HepG2 (cell line): ENCODE measurements at regions not wholly inside any gene's neighbourhood (a gene's known extent, or its start where the extent isn't known, plus 50 kb on each side); places are given as distances from the start of the nearest gene placed in this dataset.
A peak's percentile ranks its signal among the peaks of the same experiment; 100 is the strongest.

Experiments
- ATAC-seq: fragments of 200-7000 bp; cut with Tn5 transposase; 3 replicates; pipeline ENCODE4 v1.9.1; 2020; ENCODE audit warnings: mild to moderate bottlenecking, moderate library complexity
- BruUV-seq: library from RNA; stranded (reverse); fragments of 400-500 nt; replicated peaks from 2 replicates; lab custom pipeline; 2021; lab: Mats Ljungman, UMichigan
- CTCF ChIA-PET: fragments of 300-600 bp; formaldehyde crosslinking; extraction: SDS; loops from one replicate; lab custom pipeline; 2021; ENCODE audit warnings: low total read pairs, inconsistent platforms, low intra/inter-chr PET ratio; lab: Yijun Ruan, JAX
- POLR2A ChIA-PET: fragments of 350-600 bp; sonication (Branson Sonifier 250); formaldehyde crosslinking; loops from one replicate; lab custom pipeline; 2020; ENCODE audit warnings: antibody characterized with exemption, inconsistent platforms; lab: Yijun Ruan, JAX
- DNase-seq: peaks from one replicate; pipeline ENCODE4 v3.0.0-alpha.2; 2015; ENCODE audit warnings: low spot score
- FAIRE-seq: peaks from 3 replicates; lab custom pipeline; 2011; peaks lifted over from hg19 to GRCh38; lab: Jason Lieb, UNC
- H2AFZ ChIP-seq: one replicate; pipeline ENCODE4 v1.6.1; 2011; ENCODE audit warnings: low read length, inconsistent platforms
- H3K27ac ChIP-seq: fragments of 300-600 bp; 3 replicates; pipeline ENCODE4 v1.8.0; 2011; ENCODE audit warnings: mixed run types, mild to moderate bottlenecking, mixed read lengths, low read length, inconsistent platforms; ENCODE audit not compliant: insufficient read depth; ENCODE audit errors: extremely low read length
- H3K27me3 ChIP-seq, 2 experiments: fragments of 200-600 bp in 1 of 2; 2 replicates in 1 of 2; 3 replicates in 1 of 2; pipeline versions ENCODE4 v1.6.0 to v1.8.0; 2011; ENCODE audit warnings: low read length in 2 of 2, mild to moderate bottlenecking in 2 of 2, moderate library complexity in 2 of 2, inconsistent platforms in 1 of 2; ENCODE audit not compliant: insufficient read depth in 2 of 2, control insufficient read depth in 1 of 2
- H3K36me3 ChIP-seq, 2 experiments: fragments of 200-600 bp in 1 of 2; replicated peaks in 1 of 2; 2 replicates in 1 of 2; 3 replicates in 1 of 2; pipeline versions ENCODE4 v1.5.1 to v1.8.0; 2011; ENCODE audit warnings: low read length in 2 of 2, inconsistent platforms in 1 of 2; ENCODE audit not compliant: insufficient read depth in 2 of 2, control insufficient read depth in 1 of 2
- H3K4me1 ChIP-seq: 2 replicates; pipeline ENCODE4 v1.5.1; 2012; ENCODE audit warnings: low read length, inconsistent platforms; ENCODE audit not compliant: insufficient read depth
- H3K4me2 ChIP-seq: 2 replicates; pipeline ENCODE4 v1.6.0; 2011; ENCODE audit warnings: low read depth, low read length, inconsistent platforms
- H3K4me3 ChIP-seq, 3 experiments: fragments of 200-600 bp in 1 of 3; sonication (generic), shearing (Covaris generic) in 1 of 3; replicated peaks in 1 of 3; 2 replicates each; pipeline ENCODE4 v1.5.1; 2011 to 2016; ENCODE audit warnings: low read length in 3 of 3, inconsistent platforms in 2 of 3, low read depth in 2 of 3, mild to moderate bottlenecking in 2 of 3, control low read depth in 1 of 3, mixed read lengths in 1 of 3; ENCODE audit not compliant: insufficient read depth in 1 of 3
- H3K79me2 ChIP-seq: one replicate; pipeline ENCODE4 v1.6.1; 2011; ENCODE audit warnings: low read length, inconsistent platforms; ENCODE audit not compliant: insufficient read depth
- H3K9ac ChIP-seq: 2 replicates; pipeline ENCODE4 v1.6.0; 2011; ENCODE audit warnings: mild to moderate bottlenecking, low read depth, low read length, inconsistent platforms; ENCODE audit not compliant: insufficient read depth
- H3K9me3 ChIP-seq: 2 replicates; pipeline ENCODE4 v1.5.1; 2012; ENCODE audit warnings: mild to moderate bottlenecking, low read length
- H4K20me1 ChIP-seq: 2 replicates; pipeline ENCODE4 v1.6.0; 2011; ENCODE audit warnings: inconsistent platforms, mild to moderate bottlenecking, low read length, moderate library complexity; ENCODE audit not compliant: insufficient read depth
- BRCA1 ChIP-seq: sonication (generic); formaldehyde crosslinking; IDR thresholded peaks from 2 replicates; pipeline ENCODE4 v1.4.0; 2020; ENCODE audit warnings: missing genetic modification reagents
- CENPX ChIP-seq: sonication (generic); formaldehyde crosslinking; IDR thresholded peaks from 2 replicates; pipeline ENCODE4 v1.9.0; 2021; ENCODE audit warnings: mild to moderate bottlenecking, missing genetic modification reagents, moderate library complexity
- ELF1 ChIP-seq: sonication (generic); formaldehyde crosslinking; IDR thresholded peaks from 2 replicates; pipeline ENCODE4 v1.4.0; 2020; ENCODE audit warnings: missing genetic modification reagents
- HMG20A ChIP-seq: IDR thresholded peaks from 2 replicates; pipeline ENCODE4 v1.6.1; 2016; ENCODE audit warnings: borderline replicate concordance
- KLF16 ChIP-seq, 2 experiments: sonication (generic) in 1 of 2; formaldehyde crosslinking in 1 of 2; IDR thresholded peaks; 2 replicates each; pipeline versions ENCODE4 v1.6.1 to v1.8.0; 2016 to 2023; ENCODE audit warnings: missing genetic modification reagents in 2 of 2, missing compliant biosample characterization in 1 of 2
- MAFF ChIP-seq: IDR thresholded peaks from 2 replicates; pipeline ENCODE4 v1.6.1; 2011; ENCODE audit warnings: low read depth, low read length, improper control_type of control experiment
- MAFK ChIP-seq, 2 experiments: IDR thresholded peaks in 1 of 2; conservative IDR thresholded peaks in 1 of 2; 2 replicates each; pipeline ENCODE4 v1.6.1; 2011; ENCODE audit warnings: improper control_type of control experiment in 2 of 2, low read length in 2 of 2
- RAD21 ChIP-seq: fragments of 450-650 bp; formaldehyde crosslinking; IDR thresholded peaks from 2 replicates; pipeline ENCODE4 v1.5.0; 2020; ENCODE audit warnings: mild to moderate bottlenecking
- RARG ChIP-seq: sonication (generic); formaldehyde crosslinking; IDR thresholded peaks from 2 replicates; pipeline ENCODE4 v1.4.0; 2020; ENCODE audit warnings: low read depth, mild to moderate bottlenecking, missing genetic modification reagents
- THYN1 ChIP-seq: sonication (generic); formaldehyde crosslinking; IDR thresholded peaks from 2 replicates; pipeline ENCODE4 v1.8.1; 2023; ENCODE audit warnings: low read depth, mild to moderate bottlenecking, moderate library complexity, missing genetic modification reagents, borderline replicate concordance
- ZNF230 ChIP-seq: sonication (generic); formaldehyde crosslinking; IDR thresholded peaks from 2 replicates; pipeline ENCODE4 v1.4.0; 2020; ENCODE audit warnings: mild to moderate bottlenecking, missing genetic modification reagents
- ZNF264 ChIP-seq: sonication (generic); formaldehyde crosslinking; IDR thresholded peaks from 2 replicates; pipeline ENCODE4 v1.4.0; 2020; ENCODE audit warnings: missing genetic modification reagents
- ZNF30 ChIP-seq: sonication (generic); formaldehyde crosslinking; IDR thresholded peaks from 2 replicates; pipeline ENCODE4 v1.5.0; 2020; ENCODE audit warnings: mild to moderate bottlenecking, missing genetic modification reagents
- ZNF367 ChIP-seq: sonication (generic); formaldehyde crosslinking; IDR thresholded peaks from 2 replicates; pipeline ENCODE4 v1.4.0; 2020; ENCODE audit warnings: missing genetic modification reagents, borderline replicate concordance
- ZNF451 ChIP-seq: sonication (generic); formaldehyde crosslinking; IDR thresholded peaks from 2 replicates; pipeline ENCODE4 v1.5.0; 2020; ENCODE audit warnings: mild to moderate bottlenecking, missing genetic modification reagents
- ZNF562 ChIP-seq: sonication (generic); formaldehyde crosslinking; IDR thresholded peaks from 2 replicates; pipeline ENCODE4 v1.8.0; 2022; ENCODE audit warnings: missing genetic modification reagents, borderline replicate concordance
- ZNF780A ChIP-seq: sonication (generic); formaldehyde crosslinking; IDR thresholded peaks from 2 replicates; pipeline ENCODE4 v1.8.0; 2022; ENCODE audit warnings: mild to moderate bottlenecking, missing genetic modification reagents, moderate library complexity
- ZNF883 ChIP-seq: sonication (generic); formaldehyde crosslinking; IDR thresholded peaks from 2 replicates; pipeline ENCODE4 v1.5.1; 2020; ENCODE audit warnings: mild to moderate bottlenecking, missing genetic modification reagents; ENCODE audit errors: not compliant biosample characterization
- WGBS: methylation state at CpG from one replicate; pipeline ENCODE4 v1.1.6; 2017; ENCODE audit warnings: low lambda C conversion rate; 5-methylcytosine and 5-hydroxymethylcytosine counted together
- in situ Hi-C: cut with HindIII; loops from 2 replicates; pipeline ENCODE4 v1.10.0; 2017; ENCODE audit warnings: low pct_unique_long_range_greater_than_20kb; ENCODE audit not compliant: extremely low pct_ligation_motif_present
- intact Hi-C: fragments of 100-400 bp; cut with micrococcal nuclease; formaldehyde crosslinking; loops from one replicate; pipeline ENCODE4 v1.10.0; 2022; ENCODE audit not compliant: unreplicated experiment
- TF ChIP-seq, protein P1 (sequence below): fragments of 450-650 bp; IDR thresholded peaks from 2 replicates; pipeline ENCODE4 v1.6.1; 2017; ENCODE audit warnings: mild to moderate bottlenecking

- no peaks in the 10 kb centered on the region for H3K4me1 ChIP-seq
- POLR2A ChIA-PET = no interaction called here
- no peaks in the 10 kb centered on the region for H3K79me2 ChIP-seq
- no peaks in the 10 kb centered on the region for H3K27me3 ChIP-seq
- no peak overlapping the region for H3K4me2 ChIP-seq
- intact Hi-C loops = no loop called here
- no TSS peak for BruUV-seq
- in situ Hi-C loops = no loop called here
- 31% methylated on average over 1 of the region's 1 CpG for whole genome bisulfite sequencing
- H3K9ac ChIP-seq = no peak overlapping the region
- H3K27ac ChIP-seq = no peak overlapping the region
- FAIRE-seq (no peak), DNase-seq (no peak), ATAC-seq (no peak)
- H3K36me3 ChIP-seq = no peaks in the 10 kb centered on the region
- CTCF ChIA-PET = no interaction called here
- no peaks in the 10 kb centered on the region for H4K20me1 ChIP-seq
- H2AFZ ChIP-seq = no peak overlapping the region
- no peaks in the 10 kb centered on the region for H3K9me3 ChIP-seq
- TF ChIP-seq RARG (CRISPR knock-in tag) (no peak), MAFK (conservative IDR thresholded peaks at IDR 0.05 in 1 of 2, IDR thresholded peaks at IDR 0.05 in 1 of 2; ENCODE audit: low read length in 2 of 2) (peak; percentile 82 to 93), ZNF367 (no peak), MAFF (peak; percentile 86), ZNF883 (no peak)
- H3K4me3 ChIP-seq = no peak overlapping the region
Observed at GRCh38 chr10:76700241-76700640, 937.4 kb downstream of the KCNMA1 start.

DNA sequence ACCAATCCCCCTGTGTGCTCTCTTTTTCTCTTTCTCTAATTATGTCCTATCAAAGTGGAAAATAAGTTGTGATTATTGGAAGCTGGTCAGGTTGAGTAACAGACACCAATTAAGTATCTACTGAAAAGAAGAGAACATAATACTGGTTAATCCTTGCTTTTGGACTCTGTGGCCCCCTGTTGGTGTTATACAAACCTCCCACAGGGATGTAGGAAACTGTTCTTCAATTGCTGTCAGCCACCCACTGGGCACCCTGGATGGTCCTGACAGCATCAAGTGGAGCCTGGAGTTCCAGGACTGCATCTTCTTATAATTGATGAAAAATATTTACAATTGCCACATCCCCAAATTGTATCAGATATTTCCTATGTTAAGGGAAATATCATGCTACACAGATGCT lies 939.7 kb downstream of the KCNMA1 start:
- no peak overlapping the region for H3K9ac ChIP-seq
- DNase-seq (no peak), ATAC-seq (no peak), FAIRE-seq (no peak)
- H3K36me3 ChIP-seq = no peaks in the 10 kb centered on the region
- H3K27ac ChIP-seq = no peak overlapping the region
- H3K4me3 ChIP-seq = no peak overlapping the region
- H2AFZ ChIP-seq = no peak overlapping the region
- CTCF ChIA-PET = no interaction called here
- H3K27me3 ChIP-seq = no peaks in the 10 kb centered on the region
- no peaks in the 10 kb centered on the region for H3K9me3 ChIP-seq
- no peaks in the 10 kb centered on the region for H3K79me2 ChIP-seq
- BruUV-seq = no TSS peak
- H3K4me1 ChIP-seq = no peaks in the 10 kb centered on the region
- intact Hi-C loops (no loop called here), in situ Hi-C loops (no loop called here)
- POLR2A ChIA-PET = no interaction called here
- H3K4me2 ChIP-seq = no peak overlapping the region
- no peaks in the 10 kb centered on the region for H4K20me1 ChIP-seq
- TF ChIP-seq, protein P1, sequence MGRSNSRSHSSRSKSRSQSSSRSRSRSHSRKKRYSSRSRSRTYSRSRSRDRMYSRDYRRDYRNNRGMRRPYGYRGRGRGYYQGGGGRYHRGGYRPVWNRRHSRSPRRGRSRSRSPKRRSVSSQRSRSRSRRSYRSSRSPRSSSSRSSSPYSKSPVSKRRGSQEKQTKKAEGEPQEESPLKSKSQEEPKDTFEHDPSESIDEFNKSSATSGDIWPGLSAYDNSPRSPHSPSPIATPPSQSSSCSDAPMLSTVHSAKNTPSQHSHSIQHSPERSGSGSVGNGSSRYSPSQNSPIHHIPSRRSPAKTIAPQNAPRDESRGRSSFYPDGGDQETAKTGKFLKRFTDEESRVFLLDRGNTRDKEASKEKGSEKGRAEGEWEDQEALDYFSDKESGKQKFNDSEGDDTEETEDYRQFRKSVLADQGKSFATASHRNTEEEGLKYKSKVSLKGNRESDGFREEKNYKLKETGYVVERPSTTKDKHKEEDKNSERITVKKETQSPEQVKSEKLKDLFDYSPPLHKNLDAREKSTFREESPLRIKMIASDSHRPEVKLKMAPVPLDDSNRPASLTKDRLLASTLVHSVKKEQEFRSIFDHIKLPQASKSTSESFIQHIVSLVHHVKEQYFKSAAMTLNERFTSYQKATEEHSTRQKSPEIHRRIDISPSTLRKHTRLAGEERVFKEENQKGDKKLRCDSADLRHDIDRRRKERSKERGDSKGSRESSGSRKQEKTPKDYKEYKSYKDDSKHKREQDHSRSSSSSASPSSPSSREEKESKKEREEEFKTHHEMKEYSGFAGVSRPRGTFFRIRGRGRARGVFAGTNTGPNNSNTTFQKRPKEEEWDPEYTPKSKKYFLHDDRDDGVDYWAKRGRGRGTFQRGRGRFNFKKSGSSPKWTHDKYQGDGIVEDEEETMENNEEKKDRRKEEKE = no peak
- no peak for TF ChIP-seq THYN1 (CRISPR knock-in tag)
- no peak for TF ChIP-seq ZNF264
- no peak for TF ChIP-seq ZNF230 (CRISPR knock-in tag)
- TF ChIP-seq HMG20A (CRISPR knock-in tag) = no peak
- TF ChIP-seq BRCA1 (CRISPR knock-in tag) = no peak
- no peak for TF ChIP-seq CENPX (CRISPR knock-in tag)
- no peak for TF ChIP-seq ZNF780A (CRISPR knock-in tag)
- TF ChIP-seq ZNF451 = no peak
- no peak for TF ChIP-seq ZNF562 (CRISPR knock-in tag)
- no peak for TF ChIP-seq ELF1 (CRISPR knock-in tag)
- TF ChIP-seq KLF16 (CRISPR knock-in tag; IDR thresholded peaks at IDR 0.05) = no peak
- TF ChIP-seq ZNF30 (CRISPR knock-in tag) = no peak
- TF ChIP-seq RAD21 = no peak
